Stimulated activated effector memory CD8-positive, alpha-beta T cell treated with anti-CD3 and anti-CD28 coated beads, Interleukin-12 subunit alpha, Interleukin-12 subunit beta, amount 100 ng/mL, for 72 hours (primary cell): ENCODE measurements at regions not wholly inside any gene's neighbourhood (a gene's known extent, or its start where the extent isn't known, plus 50 kb on each side); places are given as distances from the start of the nearest gene placed in this dataset.
"Not testable (repeated sequence)": the region's sequence is repeated elsewhere in the genome, so short reads cannot be mapped to it uniquely, and the experiment has no call there.

Experiments used
- ATAC-seq: fragments of 150-1000 bp; cut with Tn5 transposase; 2 replicates; pipeline ENCODE4 v1.10.0; 2021
- DNase-seq, 2 donors: peaks; one replicate each; pipeline ENCODE4 v3.0.0; 2021 to 2022; ENCODE audit warnings: low spot score in 2 of 2
- H3K27ac Mint-ChIP-seq: one replicate; pipeline ENCODE4 v1.8.0; 2022; ENCODE audit warnings: mild to moderate bottlenecking, mixed read lengths
- H3K36me3 Mint-ChIP-seq: one replicate; pipeline ENCODE4 v1.8.0; 2022; ENCODE audit warnings: mild to moderate bottlenecking, mixed read lengths
- H3K4me1 Mint-ChIP-seq: one replicate; pipeline ENCODE4 v1.8.0; 2022; ENCODE audit warnings: mixed read lengths
- H3K4me3 Mint-ChIP-seq: one replicate; pipeline ENCODE4 v1.8.0; 2022; ENCODE audit warnings: mild to moderate bottlenecking, mixed read lengths
- H3K9me3 Mint-ChIP-seq: one replicate; pipeline ENCODE4 v1.8.0; 2022; ENCODE audit warnings: mixed read lengths

DNA sequence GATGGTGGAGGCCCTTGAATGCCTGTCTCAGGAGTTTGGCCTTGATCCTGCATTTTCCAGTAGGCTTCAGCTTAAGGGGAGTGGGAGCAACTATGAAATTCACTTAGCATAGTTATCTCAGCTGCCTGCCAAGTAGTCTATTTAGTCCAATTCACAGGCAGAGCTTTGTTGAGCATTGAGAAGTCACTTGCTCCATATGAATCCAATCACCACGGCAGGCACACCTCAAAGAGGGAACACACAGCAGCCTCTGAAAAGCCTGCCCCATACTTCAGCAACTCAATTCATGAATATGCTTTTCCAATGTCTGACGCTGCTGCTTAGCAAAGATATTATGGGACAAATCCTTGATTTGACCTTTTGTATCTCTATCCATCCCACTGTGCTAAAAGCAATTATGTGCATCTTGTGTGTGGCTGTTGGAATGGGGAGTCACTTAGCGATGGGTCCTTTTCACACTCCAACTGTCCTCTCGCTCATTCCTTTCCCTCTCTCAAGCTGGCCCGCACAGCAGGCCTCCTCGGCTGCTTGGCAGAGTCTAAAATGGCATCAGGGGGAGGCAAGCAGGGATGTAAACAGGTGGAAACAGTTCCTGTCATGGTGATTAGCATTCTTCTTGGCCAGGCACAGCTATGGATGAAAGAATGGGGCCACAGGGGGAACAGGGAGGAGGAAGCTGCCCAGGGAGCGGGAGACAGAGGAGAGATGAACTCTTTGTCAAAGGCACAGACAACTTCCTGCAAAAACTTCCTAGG, 56.0 kb upstream of the LRPPRC start:
- no peaks in the 10 kb centered on the region for H3K36me3 Mint-ChIP-seq
- no peaks in the 10 kb centered on the region for H3K4me1 Mint-ChIP-seq
- ATAC-seq = no peak
- H3K27ac Mint-ChIP-seq = no peak overlapping the region
- no peak overlapping the region for H3K4me3 Mint-ChIP-seq
- DNase-seq = no peak
- no peaks in the 10 kb centered on the region for H3K9me3 Mint-ChIP-seq

DNA sequence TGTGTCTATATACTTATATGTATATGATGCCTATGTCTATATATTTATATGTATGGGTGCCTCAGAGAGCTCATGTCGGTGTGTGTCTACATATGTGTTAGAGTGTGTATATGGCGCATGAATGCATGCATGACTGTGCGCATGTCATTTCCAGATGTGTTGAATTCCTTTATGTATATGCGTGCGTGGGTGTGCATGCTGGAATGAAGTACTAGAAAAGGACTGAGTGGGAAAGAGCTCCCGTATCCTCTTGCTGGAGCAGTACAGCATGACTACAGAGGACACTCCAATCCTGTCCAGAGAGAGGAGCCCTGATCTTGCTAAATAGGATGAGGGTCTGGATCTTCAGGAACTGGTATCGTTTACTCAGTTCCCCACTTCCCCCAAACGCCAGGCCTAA, 56.8 kb upstream of the LRPPRC start:
- DNase-seq (no peak), ATAC-seq (no peak)
- no peaks in the 10 kb centered on the region for H3K36me3 Mint-ChIP-seq
- no peak overlapping the region for H3K27ac Mint-ChIP-seq
- H3K4me1 Mint-ChIP-seq = no peaks in the 10 kb centered on the region
- H3K9me3 Mint-ChIP-seq = no peaks in the 10 kb centered on the region
- H3K4me3 Mint-ChIP-seq = no peak overlapping the region

DNA sequence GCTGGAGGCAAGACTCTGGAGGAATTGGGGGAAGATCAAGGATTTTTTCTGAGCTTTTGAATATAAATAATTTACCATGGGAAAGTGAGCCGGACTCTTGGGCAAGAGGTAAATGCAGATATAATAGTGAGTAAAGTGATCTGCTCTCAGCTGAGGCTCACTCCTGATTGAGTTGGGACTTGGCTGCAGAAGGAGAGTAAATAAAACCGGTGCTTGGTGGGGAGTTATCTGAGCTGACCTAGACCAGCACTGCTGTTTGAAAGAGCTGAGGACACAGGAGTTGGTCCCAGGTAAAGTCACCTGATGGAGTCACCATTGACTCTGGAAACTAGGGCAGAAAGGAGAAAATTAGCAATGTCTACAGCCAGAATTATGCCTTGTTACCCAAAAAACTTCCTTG, 57.3 kb upstream of the LRPPRC start:
- no peak overlapping the region for H3K4me3 Mint-ChIP-seq
- no peak overlapping the region for H3K27ac Mint-ChIP-seq
- H3K9me3 Mint-ChIP-seq = no peaks in the 10 kb centered on the region
- ATAC-seq (no peak), DNase-seq (no peak)
- no peaks in the 10 kb centered on the region for H3K36me3 Mint-ChIP-seq
- H3K4me1 Mint-ChIP-seq = no peaks in the 10 kb centered on the region

DNA sequence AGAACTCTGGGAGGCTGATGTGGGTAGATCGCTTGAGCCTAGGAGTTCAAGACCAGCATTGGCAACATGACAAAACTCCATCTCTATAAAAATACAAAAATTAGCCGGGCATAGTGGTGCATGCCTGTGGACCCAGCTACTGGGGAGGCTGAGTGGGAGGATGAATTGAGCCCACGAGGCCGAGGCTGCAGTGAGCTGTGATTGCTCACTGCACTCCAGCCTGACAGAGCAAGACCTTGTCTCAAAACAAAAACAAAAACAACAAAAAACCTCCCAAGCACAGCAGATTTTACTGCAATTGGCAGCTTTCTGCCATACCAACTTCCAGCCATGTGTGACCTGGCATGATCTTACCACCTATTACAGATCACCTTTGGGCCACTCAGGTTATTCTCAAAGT, 57.7 kb upstream of the LRPPRC start:
- DNase-seq = no peak
- Mint-ChIP-seq H3K27ac (no peak overlapping the region), H3K36me3 (no peaks in the 10 kb centered on the region), H3K4me1 (no peaks in the 10 kb centered on the region), H3K9me3 (no peaks in the 10 kb centered on the region), H3K4me3 (no peak overlapping the region)
- ATAC-seq = no peak

DNA sequence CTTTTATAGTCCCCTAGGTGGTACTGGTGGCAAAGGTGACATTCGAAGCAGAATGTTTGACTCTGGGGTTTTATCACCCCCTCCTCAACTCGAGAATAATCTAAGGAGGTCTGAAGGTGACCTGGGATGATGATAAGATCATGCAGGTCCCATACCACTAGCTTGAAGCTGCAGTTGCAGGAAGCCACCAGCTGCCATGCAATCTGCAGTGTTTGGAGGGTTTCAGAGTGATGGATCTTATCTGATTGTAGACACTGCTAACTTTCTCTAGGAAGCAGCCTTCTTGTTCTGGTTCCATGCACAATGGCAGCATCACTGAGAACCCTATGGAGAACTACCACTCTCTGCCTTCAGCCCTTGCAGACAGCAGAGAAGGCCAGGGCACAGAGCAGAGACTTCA, 59.4 kb upstream of the LRPPRC start:
- no peaks in the 10 kb centered on the region for H3K9me3 Mint-ChIP-seq
- no peak for DNase-seq
- no peak overlapping the region for H3K4me3 Mint-ChIP-seq
- no peaks in the 10 kb centered on the region for H3K4me1 Mint-ChIP-seq
- H3K36me3 Mint-ChIP-seq = no peaks in the 10 kb centered on the region
- H3K27ac Mint-ChIP-seq = no peak overlapping the region
- no peak for ATAC-seq

DNA sequence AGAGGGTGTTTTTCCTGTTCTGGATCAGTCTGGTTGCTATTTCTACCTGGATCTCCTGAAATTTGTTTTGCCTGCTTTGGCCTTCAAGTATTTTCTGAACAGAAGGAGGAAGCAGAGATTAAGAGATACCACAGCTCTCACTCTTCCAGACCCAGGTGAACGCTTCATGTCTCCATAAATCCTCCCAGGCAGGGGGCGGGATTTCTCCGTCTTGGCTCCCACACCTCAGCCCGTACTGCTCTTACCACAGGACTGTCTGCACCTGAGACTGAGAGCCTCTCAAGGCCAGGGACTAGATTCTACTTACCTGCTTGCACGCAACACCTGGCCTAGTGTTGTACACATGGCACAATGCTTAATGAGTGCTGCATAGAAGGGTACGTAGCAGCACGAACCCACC, 59.9 kb upstream of the LRPPRC start:
- Mint-ChIP-seq H3K36me3 (no peaks in the 10 kb centered on the region), H3K4me1 (no peaks in the 10 kb centered on the region), H3K4me3 (no peak overlapping the region), H3K9me3 (no peaks in the 10 kb centered on the region), H3K27ac (no peak overlapping the region)
- DNase-seq = no peak
- ATAC-seq = no peak

DNA sequence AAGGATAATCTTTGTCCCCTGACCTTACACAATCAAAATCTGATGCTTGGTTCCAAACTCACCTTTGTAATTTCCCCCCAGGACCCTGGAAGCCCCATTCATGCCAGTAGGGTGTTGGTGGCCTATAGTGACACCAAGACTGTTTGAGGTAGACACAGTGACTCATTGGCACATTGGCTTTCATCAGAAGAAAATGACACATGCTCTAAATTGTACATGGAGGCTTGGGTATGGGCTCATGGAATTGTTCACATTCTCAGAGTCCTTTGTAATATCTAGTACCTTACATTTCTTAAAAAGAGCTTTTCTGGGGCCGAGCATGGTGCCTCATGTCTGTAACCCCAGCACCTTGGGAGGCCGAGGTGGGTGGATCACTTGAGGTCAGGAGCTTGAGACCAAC, 61.2 kb upstream of the LRPPRC start:
- Mint-ChIP-seq H3K36me3 (no peaks in the 10 kb centered on the region), H3K4me1 (no peaks in the 10 kb centered on the region), H3K4me3 (no peak overlapping the region), H3K27ac (no peak overlapping the region), H3K9me3 (no peaks in the 10 kb centered on the region)
- DNase-seq = no peak
- ATAC-seq = no peak

DNA sequence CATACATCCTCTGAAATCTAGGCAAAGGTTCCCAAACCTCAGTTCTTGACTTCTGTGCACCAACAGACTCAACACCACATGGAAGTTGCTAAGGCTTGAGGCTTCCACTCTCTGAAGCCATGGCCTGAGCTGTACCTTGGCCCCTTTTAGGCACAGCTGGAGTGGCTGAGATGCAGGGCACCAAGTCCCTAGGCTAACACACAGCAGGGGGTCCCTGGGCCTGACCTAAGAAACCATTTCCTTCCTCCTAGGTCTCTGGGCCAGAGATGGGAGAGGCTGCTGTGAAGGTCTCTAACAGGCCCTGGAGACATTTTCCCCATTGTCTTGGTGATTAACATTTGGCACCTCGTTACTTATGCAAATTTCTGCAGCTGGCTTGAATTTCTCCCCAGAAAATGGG, 64.5 kb upstream of the LRPPRC start:
- not testable (repeated sequence) for H3K4me3 Mint-ChIP-seq, H3K4me1 Mint-ChIP-seq, H3K9me3 Mint-ChIP-seq, DNase-seq, H3K27ac Mint-ChIP-seq, H3K36me3 Mint-ChIP-seq, ATAC-seq

DNA sequence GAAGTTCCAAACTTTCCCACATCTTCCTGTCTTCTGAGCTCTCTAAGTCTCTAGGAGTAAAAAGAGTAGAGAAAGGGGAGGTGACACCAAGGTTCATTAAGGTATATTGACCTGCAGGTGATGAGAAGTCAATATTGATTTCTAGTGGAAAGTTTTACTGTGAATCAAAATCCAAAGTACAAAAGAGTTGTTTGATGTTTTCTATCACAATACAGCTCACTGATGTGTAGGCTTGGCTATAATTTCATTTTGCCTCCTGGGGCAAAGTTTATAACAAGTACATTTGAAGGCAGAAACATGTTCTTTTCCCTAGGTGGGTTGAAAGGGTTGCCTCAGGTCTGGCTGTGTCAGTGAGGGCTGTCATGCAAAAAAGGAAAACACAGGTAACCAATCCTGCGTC, 65.2 kb upstream of the LRPPRC start:
- H3K4me1 Mint-ChIP-seq = no peaks in the 10 kb centered on the region
- no peak for ATAC-seq
- no peaks in the 10 kb centered on the region for H3K36me3 Mint-ChIP-seq
- H3K9me3 Mint-ChIP-seq = no peaks in the 10 kb centered on the region
- no peak for DNase-seq
- H3K27ac Mint-ChIP-seq = no peak overlapping the region
- no peak overlapping the region for H3K4me3 Mint-ChIP-seq

DNA sequence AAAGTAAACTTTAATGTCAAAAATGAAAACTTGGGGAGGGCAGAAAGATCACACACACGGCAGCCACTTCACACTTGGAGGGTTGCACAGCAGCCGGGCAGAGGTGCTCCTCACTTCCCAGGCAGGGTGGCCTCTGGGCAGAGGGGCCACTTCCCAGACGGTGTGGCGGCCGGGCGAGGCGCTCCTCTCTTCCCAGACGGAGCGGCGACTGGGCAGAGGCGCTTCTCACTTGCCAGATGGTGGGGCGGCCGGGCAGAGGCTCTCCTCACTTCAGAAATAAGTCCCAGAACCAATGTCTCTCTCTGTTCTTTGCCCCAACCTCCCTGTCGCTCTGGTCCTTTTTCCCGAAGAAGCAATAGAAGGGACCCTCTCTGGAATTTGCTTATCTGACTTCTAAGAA, 65.7 kb upstream of the LRPPRC start:
- H3K36me3 Mint-ChIP-seq = no peaks in the 10 kb centered on the region
- no peaks in the 10 kb centered on the region for H3K4me1 Mint-ChIP-seq
- DNase-seq (no peak), ATAC-seq (no peak)
- H3K27ac Mint-ChIP-seq = no peak overlapping the region
- no peaks in the 10 kb centered on the region for H3K9me3 Mint-ChIP-seq
- H3K4me3 Mint-ChIP-seq = no peak overlapping the region

DNA sequence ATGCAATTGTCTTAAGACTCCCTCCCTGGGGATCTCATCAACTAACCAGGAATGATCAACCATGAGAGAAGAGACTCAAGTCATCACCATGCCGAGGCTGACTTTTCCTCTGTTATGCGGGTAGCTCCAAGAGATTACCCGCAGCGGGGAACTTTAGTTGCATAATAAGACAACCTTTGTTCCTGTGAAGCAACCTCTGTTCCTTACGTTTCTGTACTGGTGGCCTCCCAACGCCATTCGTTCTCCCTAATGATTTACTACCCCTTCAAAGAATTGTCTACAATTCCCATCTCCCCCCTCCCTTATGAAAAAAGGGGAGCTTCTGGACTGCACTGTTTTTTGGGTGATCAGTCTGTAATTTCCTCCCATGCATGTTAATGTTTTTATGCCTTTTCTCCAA, 66.1 kb upstream of the LRPPRC start:
- Mint-ChIP-seq H3K36me3 (no peaks in the 10 kb centered on the region), H3K4me3 (no peak overlapping the region), H3K9me3 (no peaks in the 10 kb centered on the region), H3K27ac (no peak overlapping the region), H3K4me1 (no peaks in the 10 kb centered on the region)
- ATAC-seq (no peak), DNase-seq (no peak)

DNA sequence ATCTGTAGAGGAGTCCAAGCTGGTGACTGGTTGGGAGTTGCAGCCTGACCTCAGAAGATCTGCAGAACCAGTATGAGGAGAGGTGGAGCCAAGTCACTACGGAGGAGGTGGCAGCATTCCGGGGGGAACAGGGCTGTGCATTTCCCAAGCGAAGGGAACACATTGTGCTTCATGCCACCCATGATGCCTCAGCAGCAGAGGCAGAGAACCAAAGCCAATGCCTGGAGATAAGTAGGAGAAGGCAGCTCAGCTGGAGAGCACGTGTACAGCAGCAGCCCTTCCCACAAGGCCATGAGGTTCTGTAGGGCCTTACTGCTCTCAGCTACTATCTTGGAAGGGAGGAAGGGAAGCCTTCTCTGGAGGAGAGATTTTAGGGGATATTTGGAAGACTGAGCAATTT, 67.2 kb upstream of the LRPPRC start:
- H3K27ac Mint-ChIP-seq = no peak overlapping the region
- ATAC-seq (no peak), DNase-seq (no peak)
- H3K4me3 Mint-ChIP-seq = no peak overlapping the region
- H3K9me3 Mint-ChIP-seq = no peaks in the 10 kb centered on the region
- H3K4me1 Mint-ChIP-seq = no peaks in the 10 kb centered on the region
- H3K36me3 Mint-ChIP-seq = no peaks in the 10 kb centered on the region

DNA sequence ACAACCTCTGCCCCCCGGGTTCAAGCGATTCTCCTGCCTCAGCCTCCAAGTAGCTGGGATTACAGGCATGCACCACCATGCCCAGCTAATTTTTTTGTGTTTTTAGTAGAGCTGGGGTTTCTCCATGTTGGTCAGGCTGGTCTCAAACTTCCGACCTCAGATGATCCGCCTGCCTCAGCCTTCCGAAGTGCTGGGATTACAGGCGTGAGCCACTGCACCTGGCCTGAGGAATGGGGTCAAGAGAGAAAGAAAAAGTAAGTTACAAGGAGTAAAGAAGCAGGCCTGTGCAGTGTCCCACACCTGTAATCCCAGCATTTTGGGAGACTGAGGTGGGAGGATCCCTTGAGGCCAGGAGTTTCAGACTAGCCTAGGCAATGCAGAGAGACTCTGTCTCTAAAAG, 68.5 kb upstream of the LRPPRC start:
- not testable (repeated sequence) for H3K4me3 Mint-ChIP-seq, H3K9me3 Mint-ChIP-seq, H3K27ac Mint-ChIP-seq, DNase-seq, ATAC-seq, H3K36me3 Mint-ChIP-seq, H3K4me1 Mint-ChIP-seq

DNA sequence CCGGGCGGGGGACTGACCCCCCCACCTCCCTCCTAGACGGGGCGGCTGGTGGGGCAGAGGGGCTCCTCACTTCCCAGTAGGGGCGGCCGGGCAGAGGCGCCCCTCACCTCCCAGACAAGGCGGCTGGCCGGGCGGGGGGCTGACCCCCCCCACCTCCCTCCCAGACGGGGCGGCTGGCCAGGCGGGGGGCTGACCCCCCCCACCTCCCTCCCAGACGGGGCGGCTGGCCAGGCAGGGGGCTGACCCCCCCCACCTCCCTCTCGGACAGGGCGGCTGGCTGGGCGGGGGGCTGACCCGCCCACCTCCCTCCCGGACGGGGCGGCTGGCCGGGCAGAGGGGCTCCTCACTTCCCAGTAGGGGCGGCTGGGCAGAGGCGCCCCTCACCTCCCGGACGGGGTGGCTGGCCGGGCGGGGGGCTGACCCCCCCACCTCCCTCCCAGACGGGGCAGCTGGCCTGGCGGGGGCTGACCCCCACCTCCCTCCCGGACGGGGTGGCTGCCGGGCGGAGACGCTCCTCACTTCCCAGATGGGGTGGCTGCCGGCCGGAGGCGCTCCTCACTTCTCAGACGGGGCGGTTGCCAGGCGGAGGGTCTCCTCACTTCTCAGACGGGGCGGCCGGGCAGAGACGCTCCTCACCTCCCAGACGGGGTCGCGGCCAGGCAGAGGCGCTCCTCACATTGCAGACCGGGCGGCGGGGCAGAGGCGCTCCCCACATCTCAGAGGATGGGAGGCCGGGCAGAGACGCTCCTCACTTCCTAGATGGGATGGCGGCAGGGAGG, 71.4 kb upstream of the LRPPRC start:
- not testable (repeated sequence) for DNase-seq, ATAC-seq, H3K27ac Mint-ChIP-seq, H3K36me3 Mint-ChIP-seq, H3K4me3 Mint-ChIP-seq, H3K9me3 Mint-ChIP-seq, H3K4me1 Mint-ChIP-seq

DNA sequence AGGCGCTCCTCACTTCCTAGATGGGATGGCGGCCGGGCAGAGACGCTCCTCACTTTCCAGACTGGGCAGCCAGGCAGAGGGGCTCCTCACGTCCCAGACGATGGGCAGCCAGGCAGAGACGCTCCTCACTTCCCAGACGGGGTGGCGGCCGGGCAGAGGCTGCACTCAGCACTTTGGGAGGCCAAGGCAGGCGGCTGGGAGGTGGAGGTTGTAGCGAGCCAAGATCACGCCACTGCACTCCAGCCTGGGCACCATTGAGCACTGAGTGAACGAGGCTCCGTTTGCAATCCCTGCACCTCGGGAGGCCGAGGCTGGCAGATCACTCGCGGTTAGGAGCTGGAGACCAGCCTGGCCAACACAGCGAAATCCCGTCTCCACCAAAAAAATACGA, 72.0 kb upstream of the LRPPRC start:
- H3K36me3 Mint-ChIP-seq, H3K27ac Mint-ChIP-seq, DNase-seq, ATAC-seq, H3K4me1 Mint-ChIP-seq, H3K4me3 Mint-ChIP-seq, H3K9me3 Mint-ChIP-seq: not testable (repeated sequence)

DNA sequence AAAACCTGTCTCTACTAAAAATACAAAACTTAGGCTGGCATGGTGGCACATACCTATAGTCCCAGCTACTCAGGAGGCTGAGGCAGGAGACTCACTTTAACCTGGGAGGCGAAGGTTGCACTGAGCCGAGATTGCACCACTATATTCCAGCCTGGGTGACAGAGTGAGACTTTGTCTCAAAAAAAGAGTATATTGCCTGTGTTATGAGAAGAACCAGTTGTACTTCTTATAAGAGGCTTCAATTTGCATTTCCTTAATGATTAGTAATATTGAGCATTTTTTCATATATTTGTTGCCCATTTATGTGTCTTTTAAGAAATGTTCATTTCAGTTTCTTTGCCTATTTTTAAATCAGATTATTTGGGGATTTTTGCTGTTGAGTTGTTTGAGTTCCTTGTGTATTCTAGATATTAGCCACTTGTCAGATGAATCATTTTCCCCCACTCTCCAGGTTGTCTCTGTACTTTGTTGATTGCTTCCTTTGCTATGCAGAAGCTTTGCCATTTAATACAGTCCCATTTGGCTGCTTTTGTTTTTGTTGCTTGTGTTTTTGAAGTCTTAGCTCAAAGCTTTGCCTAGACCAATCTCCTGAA, 75.8 kb upstream of the LRPPRC start:
- no peak overlapping the region for H3K27ac Mint-ChIP-seq
- H3K4me3 Mint-ChIP-seq = no peak overlapping the region
- H3K9me3 Mint-ChIP-seq = no peaks in the 10 kb centered on the region
- H3K36me3 Mint-ChIP-seq = no peaks in the 10 kb centered on the region
- DNase-seq (no peak), ATAC-seq (peak; percentile 51)
- no peaks in the 10 kb centered on the region for H3K4me1 Mint-ChIP-seq
